ENCODE measurements at regions not wholly inside any gene's neighbourhood (a gene's known extent, or its start where the extent isn't known, plus 50 kb on each side); places are given as distances from the start of the nearest gene placed in this dataset.

GRCh38 chrX:63913719-63914118 lies 128.7 kb upstream of the ARHGEF9 start:
- intact Hi-C loops (cut with micrococcal nuclease) = no loop called here
- no peak for DNase-seq
- no peak for ATAC-seq

- DNase-seq (no peak), ATAC-seq (no peak)
- intact Hi-C loops (cut with micrococcal nuclease) = no loop called here
These were observed 104.0 kb upstream of the ARHGEF9 start for GRCh38 chrX:63889001-63889400.

DNA sequence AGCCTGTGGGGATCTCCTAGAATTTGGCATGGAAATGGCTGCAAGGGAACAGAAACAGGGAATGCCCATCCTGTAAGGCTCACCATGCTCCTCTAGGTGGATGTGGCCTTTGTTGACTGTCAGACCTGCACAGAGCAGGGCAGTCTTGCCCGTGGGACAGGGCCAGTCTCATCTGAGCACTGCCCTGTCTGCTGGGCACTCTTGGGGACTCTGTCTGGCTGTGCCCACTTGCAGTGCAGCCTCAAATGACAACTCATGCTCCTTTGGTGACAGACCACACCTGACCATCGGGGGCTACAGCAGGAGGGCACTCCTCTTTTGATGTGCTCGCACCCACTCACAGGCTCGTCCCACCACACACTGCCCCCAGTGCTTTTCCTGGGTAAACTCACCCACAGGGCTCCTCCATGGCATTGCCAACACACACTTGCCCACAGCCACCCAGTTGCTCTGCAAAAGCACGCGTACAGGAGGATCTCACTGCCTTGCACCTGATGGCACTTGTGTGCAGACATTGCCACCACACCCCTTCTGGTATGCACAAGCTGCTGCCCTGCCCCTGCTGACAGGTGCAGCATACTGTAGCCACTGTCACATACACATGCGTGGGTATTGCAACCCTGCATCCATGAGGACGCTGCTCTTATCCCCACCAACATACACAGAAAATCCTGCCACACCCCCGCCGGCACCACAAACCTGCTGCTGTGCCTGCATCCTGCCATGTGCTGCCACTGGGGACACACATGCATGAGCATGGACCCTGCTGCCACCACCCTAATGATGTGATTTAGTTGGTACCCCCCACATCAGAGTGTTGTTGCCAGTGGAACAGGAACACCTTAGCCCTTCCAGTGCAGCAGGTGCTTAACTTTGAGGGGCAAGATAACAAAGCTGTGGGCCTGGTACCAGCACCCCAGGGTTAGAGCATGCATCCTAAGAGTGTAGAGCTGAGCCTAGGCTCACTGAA lies 100.1 kb upstream of the ARHGEF9 start:
- intact Hi-C loops (cut with micrococcal nuclease) = no loop called here
- DNase-seq (no peak), ATAC-seq (no peak)

DNA sequence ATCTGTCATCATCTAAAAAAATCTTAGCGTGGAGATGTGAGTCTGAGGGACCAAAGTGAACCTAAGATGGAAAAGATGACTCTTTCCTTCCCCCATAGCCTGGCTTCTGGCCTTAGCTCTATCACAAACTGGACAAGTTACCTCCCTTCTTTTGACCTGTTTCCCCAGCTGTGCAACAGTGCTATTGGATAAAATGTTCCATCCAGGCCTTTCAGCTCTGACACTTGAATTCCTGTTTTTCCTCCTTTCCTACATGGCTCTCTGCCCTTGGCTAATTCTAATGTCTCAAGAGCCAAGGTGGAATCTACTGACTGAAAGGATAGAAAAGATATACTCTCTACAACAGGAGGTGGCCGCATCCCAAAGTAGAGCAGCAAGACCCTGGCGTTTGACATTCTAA lies 84.5 kb upstream of the ARHGEF9 start:
- DNase-seq = no peak
- intact Hi-C loops (cut with micrococcal nuclease) = no loop called here
- ATAC-seq = peak; percentile 23

DNA sequence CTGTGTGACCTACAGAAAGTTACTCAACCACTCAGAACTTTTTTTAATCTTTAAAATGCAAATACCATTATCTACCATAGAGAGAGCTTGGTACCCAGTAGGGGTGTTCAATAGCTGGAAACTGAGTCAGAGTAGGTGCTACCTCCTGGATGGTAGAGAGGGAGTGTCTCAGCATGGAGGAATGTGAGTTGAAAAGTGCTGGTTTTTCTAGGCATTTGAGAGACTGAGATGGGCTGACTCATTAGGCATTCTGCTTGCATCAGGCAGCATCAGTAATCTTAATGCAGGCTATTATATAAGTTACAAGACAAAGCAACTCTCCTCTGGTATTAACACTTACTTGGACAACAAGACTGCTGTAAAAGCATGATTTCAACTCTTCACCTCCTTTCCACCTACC lies 70.9 kb upstream of the ARHGEF9 start:
- intact Hi-C loops (cut with micrococcal nuclease) = no loop called here
- DNase-seq (no peak), ATAC-seq (no peak)

DNA sequence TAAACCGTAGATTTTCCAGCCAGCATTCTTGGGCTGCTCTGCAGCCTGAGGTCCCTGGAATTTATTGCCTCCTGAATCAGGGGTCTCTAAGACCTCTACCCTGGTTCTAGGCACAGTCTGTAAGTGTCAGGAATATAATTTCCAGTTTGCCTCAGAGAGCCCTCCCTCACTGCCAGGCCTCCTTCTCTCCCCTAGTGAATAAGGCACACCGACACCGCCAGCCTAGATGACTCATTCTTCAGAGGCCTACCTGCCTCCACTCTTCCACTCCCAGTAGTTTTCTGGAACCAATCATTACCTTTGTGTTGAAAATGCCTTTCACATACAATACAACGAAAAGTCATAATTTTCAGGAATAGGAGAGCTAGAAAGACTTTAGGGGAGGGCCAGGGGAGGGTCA lies 50.3 kb upstream of the ARHGEF9 start:
- intact Hi-C loops (cut with micrococcal nuclease) = no loop called here
- DNase-seq (no peak), ATAC-seq (no peak)

Measured in left ventricle myocardium superior (tissue), 1 donor.